H4 (cell line): ENCODE measurements at regions not wholly inside any gene's neighbourhood (a gene's known extent, or its start where the extent isn't known, plus 50 kb on each side); places are given as distances from the start of the nearest gene placed in this dataset.
"Not testable (repeated sequence)": the region's sequence is repeated elsewhere in the genome, so short reads cannot be mapped to it uniquely, and the experiment has no call there.

Experiments used
- DNase-seq: peaks from one replicate; pipeline ENCODE4 v3.0.0-alpha.2; 2015; ENCODE audit warnings: low spot score

DNA sequence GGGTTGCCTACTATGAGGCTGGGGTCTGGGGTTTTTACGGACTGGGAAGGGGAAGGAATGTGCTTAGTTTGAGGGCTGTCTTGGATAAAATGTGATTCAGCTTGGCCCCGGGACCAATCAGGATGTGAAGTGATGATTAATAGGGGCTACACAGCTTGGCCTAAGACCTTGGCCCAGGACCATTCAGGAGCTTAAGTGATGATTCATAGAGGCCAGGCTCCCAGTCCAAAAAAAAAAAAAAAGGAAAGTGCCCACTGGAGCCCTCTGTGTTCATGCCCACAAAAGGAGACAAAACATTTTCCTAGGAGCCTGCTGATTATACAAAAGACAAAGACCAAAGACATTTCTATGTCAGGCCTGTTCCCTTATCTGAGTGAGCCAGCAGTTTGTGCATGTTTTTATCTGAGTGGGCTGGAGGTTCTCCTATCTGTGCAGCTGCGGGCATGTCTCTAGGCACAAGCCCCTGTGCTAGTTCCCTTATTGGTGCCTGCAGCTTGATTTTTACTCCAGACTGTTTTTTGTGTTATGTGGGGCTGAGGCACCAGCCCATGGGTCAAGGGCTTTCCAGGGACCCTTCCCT, 898.2 kb upstream of the GOT2 start:
- no peak for DNase-seq

DNA sequence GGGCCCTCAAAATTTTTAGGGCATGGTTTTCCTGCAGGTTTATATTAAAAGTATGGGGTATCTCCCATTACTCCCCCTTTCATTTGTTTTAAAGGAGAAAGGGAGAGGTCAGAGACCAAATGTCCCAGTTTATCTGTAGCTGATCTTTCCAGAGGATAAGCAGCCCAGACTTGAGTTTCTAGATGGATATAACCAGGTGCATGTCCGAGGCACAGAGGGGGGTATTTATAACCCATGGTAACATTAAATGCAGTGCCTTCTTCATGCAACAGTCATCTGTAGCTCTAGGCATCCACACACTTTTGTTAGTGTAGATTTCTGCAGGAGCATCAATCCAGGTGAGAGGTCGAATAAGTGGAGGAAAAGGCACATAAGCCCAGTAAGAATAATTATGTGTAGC, 890.3 kb upstream of the GOT2 start:
- DNase-seq: not testable (repeated sequence)

DNA sequence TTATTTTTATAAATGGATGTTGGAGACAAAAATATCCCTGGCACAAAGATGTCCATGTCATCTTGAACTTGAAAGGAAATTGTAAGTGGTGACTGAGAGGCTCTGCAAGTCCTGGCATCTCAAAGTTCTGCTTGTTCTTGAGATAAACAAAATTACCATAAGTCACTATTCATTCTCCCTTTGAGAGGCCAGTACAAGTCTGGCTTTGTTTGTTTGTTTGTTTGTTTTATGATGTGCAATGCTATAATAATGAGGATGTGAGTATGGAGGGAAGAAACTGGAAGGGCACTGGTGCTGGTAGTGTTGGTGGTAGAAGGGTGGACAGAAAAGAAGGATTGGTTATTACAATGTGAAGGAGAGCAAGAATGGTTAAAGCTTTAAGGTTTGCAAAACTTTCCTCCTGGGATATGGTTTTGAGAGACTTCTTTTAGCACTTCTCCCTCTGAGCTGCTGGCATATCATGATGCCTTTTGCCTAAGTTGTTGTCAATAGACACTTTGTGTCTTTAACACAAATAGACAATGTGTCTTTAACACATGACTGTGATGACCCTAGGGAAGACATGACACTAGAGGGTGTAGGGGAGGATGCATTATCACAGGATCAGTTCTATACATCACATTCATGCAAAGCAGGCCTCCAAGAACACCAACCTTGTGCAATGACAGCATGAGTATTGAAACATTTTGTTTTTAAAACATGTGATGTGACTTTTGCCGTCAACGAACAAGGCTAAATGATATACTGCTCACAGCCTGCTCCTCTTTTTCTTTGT, 880.5 kb upstream of the GOT2 start:
- DNase-seq: no peak

DNA sequence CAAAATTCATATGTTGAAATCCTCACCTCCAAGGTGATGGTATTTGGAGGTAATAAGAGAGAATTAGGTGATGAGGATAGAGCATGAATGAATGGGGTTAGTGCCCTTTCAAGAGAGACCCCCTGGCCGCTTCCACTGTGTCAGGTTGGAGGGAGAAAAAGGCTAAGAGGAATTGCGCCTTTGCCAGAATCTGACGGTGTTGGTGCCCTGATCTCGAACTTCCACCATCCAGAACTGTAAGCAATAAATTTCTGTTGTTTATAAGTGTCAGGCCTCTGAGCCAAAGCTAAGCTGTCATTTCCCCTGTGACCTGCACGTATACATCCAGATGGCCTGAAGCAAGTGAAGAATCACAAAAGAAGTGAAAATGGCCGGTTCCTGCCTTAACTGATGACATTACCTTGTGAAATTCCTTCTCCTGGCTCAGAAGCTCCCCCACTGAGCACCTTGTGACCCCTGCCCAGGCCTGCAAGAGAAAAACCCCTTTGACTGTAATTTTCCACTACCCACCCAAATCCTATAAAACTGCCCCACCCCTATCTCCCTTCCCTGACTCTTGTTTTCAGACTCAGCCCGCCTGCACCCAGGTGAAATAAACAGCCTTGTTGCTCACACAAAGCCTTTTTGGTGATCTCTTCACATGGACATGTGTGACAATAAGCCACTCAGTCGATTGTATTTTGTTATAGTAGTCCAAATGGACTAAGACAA, 878.9 kb upstream of the GOT2 start:
- DNase-seq: not testable (repeated sequence)

DNA sequence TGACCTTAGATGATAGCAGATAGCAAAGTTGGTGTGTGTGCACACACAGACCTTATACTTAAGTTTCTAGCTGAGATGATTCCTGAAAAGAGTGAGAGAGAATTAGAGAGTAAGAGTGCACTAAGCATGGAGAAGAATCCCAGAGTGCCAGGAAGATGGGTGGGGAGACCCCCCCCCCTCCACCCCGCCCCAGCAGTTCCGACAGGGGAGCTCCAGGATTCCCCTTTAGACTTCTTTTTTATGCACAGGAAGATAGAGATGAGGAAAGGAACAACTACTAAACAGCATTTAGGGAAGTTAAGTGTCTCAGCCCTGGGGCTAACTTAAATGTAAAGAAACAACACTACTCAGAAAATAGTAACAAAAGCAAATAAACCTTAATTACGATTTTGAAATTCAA, 878.0 kb upstream of the GOT2 start:
- DNase-seq: no peak

DNA sequence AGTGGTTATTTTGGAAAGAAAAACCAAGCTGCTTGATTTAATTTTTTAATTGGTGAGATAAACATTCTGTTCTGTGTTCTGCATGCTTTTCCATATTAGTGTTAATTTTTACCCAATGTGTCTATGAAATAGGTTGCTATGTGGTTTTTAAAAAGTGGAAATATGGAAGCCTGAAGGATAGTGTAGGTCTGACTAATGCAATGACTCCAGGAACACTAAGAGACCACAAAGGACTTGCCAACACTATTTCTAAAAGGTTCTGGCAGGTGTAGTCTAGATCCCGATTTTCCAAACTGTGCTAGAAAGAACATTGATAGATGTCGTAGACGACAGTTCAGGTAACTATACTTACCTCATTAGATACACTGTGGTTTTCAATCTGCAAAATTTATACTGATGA, 877.4 kb upstream of the GOT2 start:
- no peak for DNase-seq

DNA sequence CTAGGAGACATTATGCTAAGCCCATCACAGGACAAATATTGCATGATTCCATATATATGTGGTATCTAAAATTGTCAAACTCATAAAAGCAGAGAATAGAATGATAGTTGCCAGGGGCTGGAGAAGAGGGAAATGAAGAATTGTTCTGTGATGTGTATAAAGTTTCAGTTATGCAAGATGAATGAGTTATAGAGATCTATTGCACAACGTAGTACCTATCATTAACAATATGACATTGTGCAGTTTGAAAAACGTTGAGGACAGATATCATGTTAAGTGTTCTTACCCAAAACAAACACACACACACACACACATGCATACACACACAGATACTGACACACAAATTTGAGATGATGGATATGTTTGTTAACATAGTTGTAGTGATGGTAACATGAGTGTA, 871.6 kb upstream of the GOT2 start:
- DNase-seq: no peak

DNA sequence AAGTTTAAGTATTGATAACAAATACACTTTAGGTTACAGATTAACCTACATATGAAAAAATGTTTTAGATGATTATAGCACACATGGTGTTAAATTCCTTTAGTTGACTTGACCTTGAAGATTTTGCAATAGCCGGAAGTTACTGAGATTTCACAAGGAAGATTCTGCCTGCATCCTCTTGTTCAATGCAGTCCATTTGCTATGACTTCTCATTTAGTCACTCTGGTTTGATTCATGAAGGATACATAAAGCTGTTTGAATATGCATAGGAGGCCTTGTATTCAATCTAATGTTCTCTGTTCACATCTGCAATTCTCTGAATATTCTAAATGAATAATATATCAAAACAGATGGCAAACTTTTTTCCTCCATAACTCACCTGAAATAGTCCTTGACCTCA, 870.2 kb upstream of the GOT2 start:
- no peak for DNase-seq

DNA sequence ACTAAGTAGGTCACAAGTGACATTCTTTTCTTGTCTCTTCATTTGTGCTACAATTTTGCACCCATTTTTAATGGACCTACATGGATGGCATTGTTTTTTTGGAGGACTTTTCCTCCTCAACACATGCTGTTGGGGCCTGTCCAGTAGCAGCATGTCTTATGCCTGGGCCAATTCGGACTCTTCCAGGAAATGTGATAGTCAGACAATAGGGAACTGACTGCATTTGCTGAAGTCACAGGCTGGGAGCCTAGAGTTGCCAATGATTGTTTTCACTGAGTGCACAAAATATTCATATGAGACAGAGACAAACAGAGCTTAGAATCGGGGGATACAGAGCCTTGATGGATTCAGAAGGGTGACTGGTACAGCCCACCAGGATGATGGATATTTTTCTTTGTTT, 867.3 kb upstream of the GOT2 start:
- DNase-seq: no peak

DNA sequence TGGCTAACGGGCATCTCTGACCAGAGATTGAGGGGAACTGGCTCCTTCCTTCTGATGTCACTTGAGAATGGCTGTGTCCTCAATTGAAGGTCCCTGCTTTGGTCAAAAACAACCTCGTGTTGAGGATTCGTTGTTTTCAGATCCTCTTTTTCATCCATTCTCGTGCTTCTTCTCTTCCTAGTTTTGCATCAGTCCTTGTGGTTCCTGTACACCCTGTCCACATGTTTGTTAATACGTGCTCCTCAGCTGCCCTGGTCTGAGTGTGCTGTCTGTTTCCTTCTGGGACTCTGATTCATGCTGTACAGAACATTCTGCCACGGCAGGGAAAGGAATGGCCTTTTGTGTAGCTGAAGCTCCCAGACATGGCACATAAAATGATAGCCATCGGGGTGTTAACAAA, 863.2 kb upstream of the GOT2 start:
- DNase-seq: no peak

DNA sequence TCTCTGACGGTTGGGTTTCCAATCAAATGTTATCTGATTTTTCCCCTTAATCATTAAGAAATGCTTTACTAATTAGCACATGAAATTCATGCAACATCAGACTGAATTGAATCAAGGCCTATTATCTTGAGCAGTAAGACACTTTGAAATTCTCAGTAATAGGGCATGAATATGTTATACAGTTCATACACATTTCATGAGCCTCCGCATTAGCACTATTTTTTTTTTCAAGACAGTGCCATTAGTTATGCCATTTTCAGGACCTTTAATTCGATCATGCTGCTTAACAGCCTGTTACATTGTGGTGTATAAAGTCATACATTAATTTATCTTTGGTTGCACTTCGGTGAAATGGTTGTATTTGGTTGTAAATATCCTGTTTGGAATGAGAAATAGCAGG, 862.6 kb upstream of the GOT2 start:
- no peak for DNase-seq

DNA sequence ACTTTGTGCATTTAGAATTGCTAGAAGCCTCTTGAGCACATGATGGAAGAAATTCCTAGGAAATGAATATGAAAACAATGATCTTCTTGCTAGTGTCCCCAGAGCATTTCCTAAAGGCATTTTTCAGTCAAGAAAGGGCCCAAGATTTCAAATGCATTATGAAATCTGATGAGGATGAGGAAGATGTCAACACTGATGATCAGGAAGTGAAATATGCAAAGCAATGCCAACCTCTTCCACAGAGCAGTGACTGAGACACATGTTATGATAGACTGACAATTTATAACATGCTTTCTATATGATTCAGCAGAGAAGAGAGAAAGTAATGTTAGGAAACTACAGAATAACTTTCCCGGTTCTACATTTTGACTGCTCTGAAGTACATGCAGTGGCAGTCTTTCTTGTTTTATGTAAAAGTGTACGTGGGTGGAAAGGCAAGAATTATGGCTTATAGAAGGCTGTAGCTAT, 859.1 kb upstream of the GOT2 start:
- no peak for DNase-seq

DNA sequence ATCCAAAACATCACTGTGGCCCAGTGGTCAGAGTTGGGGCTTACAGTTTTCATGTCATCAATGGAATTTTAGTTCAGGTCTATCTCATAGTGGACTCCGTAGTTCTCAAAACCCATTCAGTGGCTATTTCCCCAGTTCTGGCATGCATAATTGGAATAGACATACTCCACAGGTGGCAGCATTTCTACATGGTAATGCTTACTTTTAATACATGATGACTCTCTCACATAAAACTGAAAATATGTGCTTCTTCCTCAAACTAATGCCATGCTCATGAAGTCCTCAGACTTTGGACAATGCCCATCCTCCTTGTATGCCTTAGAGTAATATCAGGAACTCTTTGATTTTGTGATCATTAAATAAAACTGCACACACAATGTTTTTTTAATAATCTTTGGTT, 857.4 kb upstream of the GOT2 start:
- DNase-seq: no peak

DNA sequence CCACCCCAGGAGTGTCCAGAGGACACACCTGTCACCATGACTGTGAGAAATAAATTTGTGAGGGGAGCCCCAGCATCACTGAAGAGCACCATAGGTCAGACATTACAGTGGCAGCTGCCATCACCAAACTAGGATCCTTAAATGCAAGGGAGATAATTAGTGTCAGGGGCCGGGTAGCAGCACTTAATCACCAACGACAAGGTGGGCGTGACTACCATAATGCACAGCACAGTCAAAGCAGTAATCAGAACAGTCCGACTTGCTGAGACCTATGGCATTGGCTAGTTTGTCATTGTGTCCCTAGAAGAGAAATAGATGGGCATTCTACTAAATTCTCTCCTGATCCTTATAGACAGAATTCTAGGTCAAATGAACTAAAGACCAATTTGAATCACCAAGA, 856.7 kb upstream of the GOT2 start:
- no peak for DNase-seq

DNA sequence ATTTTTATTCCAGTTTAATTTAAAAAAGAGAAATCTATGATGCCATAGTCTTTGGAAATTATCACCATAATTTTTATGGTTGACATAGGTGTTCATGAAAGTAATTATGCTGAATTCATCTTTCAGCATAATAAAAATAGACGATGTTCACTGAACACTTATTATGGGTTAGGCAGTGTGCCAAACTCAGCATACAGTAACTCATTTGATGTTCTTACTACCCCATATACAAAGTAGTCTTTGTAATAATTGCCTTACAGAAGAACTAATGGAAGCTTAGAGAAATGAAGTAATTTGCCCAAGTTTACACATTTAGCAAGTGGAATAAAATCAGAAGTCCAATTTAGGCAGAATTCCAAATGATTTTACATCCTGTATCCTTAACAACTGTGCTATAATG, 852.2 kb upstream of the GOT2 start:
- no peak for DNase-seq

DNA sequence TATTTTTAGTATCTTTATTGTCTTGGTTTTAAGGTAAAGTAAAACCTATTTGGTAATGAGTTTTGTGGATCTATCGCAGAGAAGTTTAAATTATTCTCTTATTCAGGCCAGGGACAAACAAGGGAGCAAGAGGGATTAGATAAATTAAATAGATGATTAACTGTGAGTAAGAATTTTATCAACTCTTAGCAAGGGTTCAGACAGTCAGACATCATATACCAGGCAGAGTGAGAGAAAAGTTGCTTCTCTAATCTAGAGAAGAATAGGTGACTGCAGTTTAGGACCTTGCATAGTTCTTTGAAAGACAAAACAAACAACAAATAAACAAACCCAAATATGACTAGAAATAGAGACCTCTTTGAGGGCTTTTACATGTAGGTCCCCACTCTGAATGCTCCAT, 840.2 kb upstream of the GOT2 start:
- DNase-seq: no peak

DNA sequence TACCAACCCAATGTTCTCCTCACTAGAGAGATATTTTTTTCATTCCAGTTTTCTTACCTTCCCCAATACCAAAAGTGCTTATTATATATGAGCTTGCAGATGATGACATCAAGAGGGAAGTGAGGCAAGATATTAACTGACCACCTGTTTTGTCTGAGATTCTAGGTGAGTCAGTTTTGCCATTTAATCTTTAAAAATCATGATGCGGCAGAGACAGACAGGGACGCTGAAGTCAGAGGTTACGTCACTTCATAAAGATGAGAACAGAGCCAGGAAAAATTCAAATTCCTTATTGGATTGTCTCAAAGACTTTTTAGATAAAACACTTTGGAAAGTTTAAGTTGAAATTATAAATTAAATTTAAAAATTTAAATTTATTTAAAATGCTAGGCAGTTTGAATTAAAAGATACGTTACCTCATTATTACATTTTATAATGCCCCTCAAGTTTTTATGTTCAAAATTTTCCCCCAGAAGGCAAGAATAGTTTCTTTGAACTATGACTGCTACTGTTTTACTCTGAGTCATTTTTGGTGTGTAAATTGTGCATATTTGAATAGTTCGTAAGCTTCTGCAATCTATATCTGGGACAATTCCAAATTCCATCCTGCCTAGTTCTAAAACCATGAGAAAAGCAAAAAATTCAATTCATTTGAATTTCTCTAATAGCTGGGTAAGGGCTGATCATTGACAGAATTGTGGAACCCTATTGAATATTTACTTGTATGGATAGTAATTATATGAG, 839.6 kb upstream of the GOT2 start:
- peak; percentile 51 for DNase-seq

DNA sequence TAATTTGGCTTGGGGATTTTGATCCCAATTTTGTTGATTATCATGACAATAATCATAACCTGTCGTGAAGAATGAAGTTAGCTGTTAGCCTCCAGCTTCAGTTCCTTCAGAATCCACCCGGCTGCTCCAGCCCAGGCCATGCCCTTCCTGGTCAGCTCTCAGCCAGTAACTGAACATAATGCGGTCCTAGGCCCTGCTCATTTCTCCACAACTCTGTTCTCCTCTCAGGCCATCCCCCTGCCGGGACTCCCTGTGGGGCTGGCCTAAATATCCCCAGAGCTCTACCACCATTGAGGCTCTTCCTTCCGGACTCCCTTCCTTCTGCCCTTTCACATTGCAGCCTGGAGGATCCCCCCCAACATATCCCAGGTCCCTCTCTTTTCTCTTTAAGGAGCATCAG, 833.4 kb upstream of the GOT2 start:
- no peak for DNase-seq

DNA sequence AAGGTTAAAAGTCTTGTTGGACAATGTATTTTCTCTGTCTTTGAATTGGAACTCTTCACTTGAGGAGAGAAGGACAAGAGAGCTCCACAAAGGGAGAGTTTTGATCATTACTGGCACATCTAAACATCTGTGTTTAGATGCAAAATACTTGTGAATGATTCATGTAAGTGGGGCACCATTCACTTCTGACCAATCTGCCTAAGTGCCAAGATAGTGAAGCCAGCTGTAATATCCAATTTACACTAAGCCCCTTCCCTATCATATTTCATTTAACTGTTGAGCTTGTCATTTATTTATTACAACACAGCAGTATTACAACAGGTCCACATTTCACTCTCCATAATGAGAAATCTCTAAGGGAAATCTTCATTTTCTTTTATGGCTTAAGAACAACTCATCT, 832.3 kb upstream of the GOT2 start:
- no peak for DNase-seq

DNA sequence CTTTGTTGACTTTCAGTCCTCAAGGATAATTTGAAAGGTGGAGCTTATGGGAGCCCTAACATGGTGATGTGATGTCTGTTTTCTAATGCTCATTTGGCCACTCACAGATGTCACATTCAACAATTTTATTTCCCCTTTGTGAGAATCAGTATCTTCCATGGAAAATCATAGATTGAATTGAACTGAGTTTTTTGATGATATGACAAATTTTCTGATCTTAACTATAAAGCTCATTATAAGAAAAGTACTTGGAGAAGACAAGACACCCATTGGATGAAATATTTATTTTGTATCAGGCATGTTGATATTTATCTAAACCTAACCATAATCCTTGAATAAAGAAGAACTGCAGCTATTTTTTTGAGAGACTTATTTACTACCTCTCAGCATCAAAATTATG, 824.6 kb upstream of the GOT2 start:
- no peak for DNase-seq

DNA sequence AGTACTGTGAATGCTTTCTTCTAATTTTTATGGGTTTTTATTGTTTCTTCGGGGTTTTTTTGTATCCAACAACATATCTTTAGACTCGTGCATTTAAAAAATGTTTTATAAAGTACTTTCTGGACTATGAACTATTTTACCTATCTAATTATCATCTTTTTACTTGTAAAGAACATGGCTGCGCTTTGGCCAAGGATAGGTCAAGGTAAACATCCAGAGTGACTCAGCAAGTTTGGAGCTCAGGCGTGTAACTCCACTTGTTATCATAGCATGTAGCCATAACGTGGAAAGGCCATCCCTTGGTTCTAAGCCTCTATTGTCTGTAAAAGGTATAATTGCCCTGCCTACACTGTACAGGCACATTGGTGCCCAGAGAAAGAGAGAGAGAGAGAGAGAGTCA, 818.0 kb upstream of the GOT2 start:
- DNase-seq: no peak

DNA sequence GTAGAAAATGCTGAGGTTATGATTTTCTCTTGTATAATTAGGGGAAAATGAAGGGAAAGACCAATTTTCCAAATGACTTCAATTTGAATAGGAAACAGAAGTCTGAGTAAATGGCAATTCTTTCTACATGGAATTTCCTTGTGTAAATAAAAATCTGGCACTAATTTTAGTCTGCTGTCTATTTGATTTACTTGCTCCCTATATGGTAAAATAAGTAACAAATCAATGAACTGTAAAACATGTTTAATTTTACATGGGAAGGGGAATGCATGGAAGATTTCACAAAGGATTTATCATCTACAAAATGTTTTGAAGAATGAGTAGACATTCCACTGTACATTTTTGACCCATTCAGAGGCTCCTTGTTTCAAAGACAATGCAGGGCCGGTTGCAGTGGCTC, 811.6 kb upstream of the GOT2 start:
- no peak for DNase-seq

DNA sequence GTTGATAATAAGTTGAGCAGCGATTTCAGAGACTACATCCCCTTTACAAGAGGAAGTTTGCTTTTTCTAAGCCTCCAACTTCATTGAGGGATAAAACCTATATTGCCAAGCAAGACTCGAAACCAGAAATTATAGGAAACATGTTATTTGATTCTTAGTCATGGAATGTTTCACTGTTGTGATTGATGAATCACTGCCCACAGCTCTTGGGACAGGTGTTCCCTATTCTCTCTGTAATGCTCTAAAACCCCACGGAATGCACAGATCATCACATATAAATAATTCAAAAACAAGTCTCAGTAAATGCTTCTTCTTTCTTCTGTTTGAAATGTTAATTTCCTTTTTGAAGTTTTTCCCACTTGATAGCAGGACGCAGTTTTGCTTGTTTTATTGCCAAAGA, 809.5 kb upstream of the GOT2 start:
- DNase-seq: no peak
